ENCODE measurements at regions not wholly inside any gene's neighbourhood (a gene's known extent, or its start where the extent isn't known, plus 50 kb on each side); places are given as distances from the start of the nearest gene placed in this dataset.

DNA sequence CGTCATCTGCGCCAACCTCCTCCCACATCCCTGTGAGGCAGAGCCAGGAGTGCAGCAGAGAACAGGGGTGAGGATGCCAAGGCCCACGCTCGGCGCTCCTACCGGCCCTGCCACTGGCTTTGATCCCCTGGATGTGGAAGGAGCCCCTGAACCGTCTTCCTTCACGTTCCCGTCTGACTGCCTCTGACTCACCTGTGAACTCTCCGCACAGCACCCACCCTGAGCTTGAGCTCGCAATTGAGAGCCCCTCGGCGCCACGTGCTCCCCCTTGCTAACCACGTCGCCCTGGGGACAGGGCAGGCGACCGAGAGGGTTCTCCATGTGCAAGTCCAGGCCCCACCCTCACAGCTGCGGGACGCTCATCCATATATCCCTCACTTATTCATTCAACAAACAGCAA, 645.3 kb downstream of the BRD1 start:
- TF ChIP-seq POLR2A (IDR thresholded peaks at IDR 0.05), result no peak
- TF ChIP-seq, protein P1, sequence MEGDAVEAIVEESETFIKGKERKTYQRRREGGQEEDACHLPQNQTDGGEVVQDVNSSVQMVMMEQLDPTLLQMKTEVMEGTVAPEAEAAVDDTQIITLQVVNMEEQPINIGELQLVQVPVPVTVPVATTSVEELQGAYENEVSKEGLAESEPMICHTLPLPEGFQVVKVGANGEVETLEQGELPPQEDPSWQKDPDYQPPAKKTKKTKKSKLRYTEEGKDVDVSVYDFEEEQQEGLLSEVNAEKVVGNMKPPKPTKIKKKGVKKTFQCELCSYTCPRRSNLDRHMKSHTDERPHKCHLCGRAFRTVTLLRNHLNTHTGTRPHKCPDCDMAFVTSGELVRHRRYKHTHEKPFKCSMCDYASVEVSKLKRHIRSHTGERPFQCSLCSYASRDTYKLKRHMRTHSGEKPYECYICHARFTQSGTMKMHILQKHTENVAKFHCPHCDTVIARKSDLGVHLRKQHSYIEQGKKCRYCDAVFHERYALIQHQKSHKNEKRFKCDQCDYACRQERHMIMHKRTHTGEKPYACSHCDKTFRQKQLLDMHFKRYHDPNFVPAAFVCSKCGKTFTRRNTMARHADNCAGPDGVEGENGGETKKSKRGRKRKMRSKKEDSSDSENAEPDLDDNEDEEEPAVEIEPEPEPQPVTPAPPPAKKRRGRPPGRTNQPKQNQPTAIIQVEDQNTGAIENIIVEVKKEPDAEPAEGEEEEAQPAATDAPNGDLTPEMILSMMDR (IDR thresholded peaks at IDR 0.05), result no peak
- TF ChIP-seq EP300 (IDR thresholded peaks at IDR 0.05), result no peak

Measured in tibial nerve (tissue), 4 donors.